ENCODE measurements at regions not wholly inside any gene's neighbourhood (a gene's known extent, or its start where the extent isn't known, plus 50 kb on each side); places are given as distances from the start of the nearest gene placed in this dataset.

DNA sequence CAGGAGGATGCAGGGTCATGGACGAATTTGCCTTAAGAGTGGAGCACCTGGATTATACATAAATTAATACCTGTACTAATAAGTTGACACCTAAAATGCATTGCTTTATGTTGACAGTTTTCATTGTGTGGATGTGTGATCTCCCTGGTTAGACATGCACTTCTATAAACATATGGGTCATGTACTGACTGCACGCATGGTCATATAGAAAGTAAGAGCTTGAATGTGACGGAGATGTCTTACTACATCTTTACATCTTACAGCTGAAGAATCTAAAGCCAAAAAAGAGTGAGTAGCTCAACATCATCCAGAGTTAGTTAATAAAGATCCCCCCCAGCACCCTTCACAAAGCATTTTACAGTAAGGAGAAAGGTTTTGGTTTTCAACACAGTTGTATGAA is 408.4 kb upstream of the JARID2 start (continued):
- TF ChIP-seq, protein P1, sequence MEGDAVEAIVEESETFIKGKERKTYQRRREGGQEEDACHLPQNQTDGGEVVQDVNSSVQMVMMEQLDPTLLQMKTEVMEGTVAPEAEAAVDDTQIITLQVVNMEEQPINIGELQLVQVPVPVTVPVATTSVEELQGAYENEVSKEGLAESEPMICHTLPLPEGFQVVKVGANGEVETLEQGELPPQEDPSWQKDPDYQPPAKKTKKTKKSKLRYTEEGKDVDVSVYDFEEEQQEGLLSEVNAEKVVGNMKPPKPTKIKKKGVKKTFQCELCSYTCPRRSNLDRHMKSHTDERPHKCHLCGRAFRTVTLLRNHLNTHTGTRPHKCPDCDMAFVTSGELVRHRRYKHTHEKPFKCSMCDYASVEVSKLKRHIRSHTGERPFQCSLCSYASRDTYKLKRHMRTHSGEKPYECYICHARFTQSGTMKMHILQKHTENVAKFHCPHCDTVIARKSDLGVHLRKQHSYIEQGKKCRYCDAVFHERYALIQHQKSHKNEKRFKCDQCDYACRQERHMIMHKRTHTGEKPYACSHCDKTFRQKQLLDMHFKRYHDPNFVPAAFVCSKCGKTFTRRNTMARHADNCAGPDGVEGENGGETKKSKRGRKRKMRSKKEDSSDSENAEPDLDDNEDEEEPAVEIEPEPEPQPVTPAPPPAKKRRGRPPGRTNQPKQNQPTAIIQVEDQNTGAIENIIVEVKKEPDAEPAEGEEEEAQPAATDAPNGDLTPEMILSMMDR (conservative IDR thresholded peaks at IDR 0.05; ENCODE audit: low read depth in 2 of 2): no peak
- TF ChIP-seq STAT1 (IDR thresholded peaks at IDR 0.05; ENCODE audit: unreplicated experiment): no peak
- no peak for TF ChIP-seq ZNF114 (CRISPR knock-in tag; IDR thresholded peaks at IDR 0.05)

DNA sequence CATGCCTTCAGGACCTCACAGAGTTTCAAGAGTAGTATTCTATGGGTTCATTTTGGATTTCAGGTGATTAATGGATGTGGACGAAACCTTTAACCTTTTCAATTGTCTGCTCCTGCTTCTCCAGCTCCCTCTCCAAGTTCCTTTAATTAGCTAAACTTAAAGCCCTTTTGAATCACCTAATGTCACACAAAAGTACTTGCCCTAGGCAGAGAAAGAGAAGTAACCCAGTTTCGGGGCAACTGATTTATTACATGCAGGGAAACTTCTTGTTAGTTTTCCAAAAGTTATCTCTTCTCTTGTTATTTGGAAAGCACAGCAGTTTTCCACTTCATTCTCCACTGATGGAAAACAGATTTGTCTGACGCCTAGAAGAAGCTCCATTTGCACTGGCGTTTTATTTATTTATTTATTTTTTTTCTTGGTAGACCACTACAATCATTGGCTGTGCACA is 407.7 kb upstream of the JARID2 start:
- peaks cover 6% of the 10 kb centered on the region; the same call in 2 of the 3 replicates for H3K4me1 Mint-ChIP-seq
- Histone ChIP-seq H3K27ac (ENCODE audit: low read depth) (no peak overlapping the region), H3K9me2 (ENCODE audit: insufficient read depth) (no peaks in the 10 kb centered on the region; the same call in 1 of the 2 replicates), H3K4me3 (no peak overlapping the region), H3K4me1 (ENCODE audit: insufficient read depth) (peaks cover 6% of the 10 kb centered on the region; the same call in 1 of the 2 replicates), H3K4me2 (no peak overlapping the region), H3K79me2 (replicated peaks; ENCODE audit: insufficient read depth) (no peaks in the 10 kb centered on the region), H3F3A (replicated peaks; ENCODE audit: low read depth) (no peaks in the 10 kb centered on the region), H2AFZ (no peak overlapping the region), H3K27me3 (ENCODE audit: insufficient read depth) (no peaks in the 10 kb centered on the region), H3K36me3 (ENCODE audit: insufficient read depth) (no peaks in the 10 kb centered on the region), H4K20me1 (replicated peaks; ENCODE audit: insufficient read depth) (no peaks in the 10 kb centered on the region)
- H3K27me3 Mint-ChIP-seq (ENCODE audit: insufficient read depth, low read depth, poor library complexity): no peaks in the 10 kb centered on the region
- DNase-seq (ENCODE audit: low spot score) (no peak), ATAC-seq (no peak)
- H3K36me3 Mint-ChIP-seq (ENCODE audit: low read depth): 0 out of 3 replicates have a peak, but pooled peaks cover 1% of the 10 kb centered on the region
- H3K9me3 Mint-ChIP-seq: no peaks in the 10 kb centered on the region; the same call in 2 of the 3 replicates
- no peak overlapping the region for H3K4me3 Mint-ChIP-seq
- no peak overlapping the region for H3K27ac Mint-ChIP-seq
- TF ChIP-seq POLR2AphosphoS5 (IDR thresholded peaks at IDR 0.05; ENCODE audit: low read depth): no peak
- TF ChIP-seq, protein P2, sequence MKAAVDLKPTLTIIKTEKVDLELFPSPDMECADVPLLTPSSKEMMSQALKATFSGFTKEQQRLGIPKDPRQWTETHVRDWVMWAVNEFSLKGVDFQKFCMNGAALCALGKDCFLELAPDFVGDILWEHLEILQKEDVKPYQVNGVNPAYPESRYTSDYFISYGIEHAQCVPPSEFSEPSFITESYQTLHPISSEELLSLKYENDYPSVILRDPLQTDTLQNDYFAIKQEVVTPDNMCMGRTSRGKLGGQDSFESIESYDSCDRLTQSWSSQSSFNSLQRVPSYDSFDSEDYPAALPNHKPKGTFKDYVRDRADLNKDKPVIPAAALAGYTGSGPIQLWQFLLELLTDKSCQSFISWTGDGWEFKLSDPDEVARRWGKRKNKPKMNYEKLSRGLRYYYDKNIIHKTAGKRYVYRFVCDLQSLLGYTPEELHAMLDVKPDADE (IDR thresholded peaks at IDR 0.05): no peak
- TF ChIP-seq ZNF331 (CRISPR knock-in tag; IDR thresholded peaks at IDR 0.05; ENCODE audit: low read depth): no peak
- TF ChIP-seq NANOG (IDR thresholded peaks at IDR 0.05; ENCODE audit: borderline replicate concordance): no peak
- TF ChIP-seq, protein P1 (conservative IDR thresholded peaks at IDR 0.05; ENCODE audit: low read depth in 2 of 2): no peak
- TF ChIP-seq EZH2 (IDR thresholded peaks at IDR 0.05; ENCODE audit: low read depth, unreplicated experiment): no peak
- TF ChIP-seq ZNF114 (CRISPR knock-in tag; IDR thresholded peaks at IDR 0.05): no peak
- no peak for TF ChIP-seq STAT1 (IDR thresholded peaks at IDR 0.05; ENCODE audit: unreplicated experiment)
- TF ChIP-seq, protein P3, sequence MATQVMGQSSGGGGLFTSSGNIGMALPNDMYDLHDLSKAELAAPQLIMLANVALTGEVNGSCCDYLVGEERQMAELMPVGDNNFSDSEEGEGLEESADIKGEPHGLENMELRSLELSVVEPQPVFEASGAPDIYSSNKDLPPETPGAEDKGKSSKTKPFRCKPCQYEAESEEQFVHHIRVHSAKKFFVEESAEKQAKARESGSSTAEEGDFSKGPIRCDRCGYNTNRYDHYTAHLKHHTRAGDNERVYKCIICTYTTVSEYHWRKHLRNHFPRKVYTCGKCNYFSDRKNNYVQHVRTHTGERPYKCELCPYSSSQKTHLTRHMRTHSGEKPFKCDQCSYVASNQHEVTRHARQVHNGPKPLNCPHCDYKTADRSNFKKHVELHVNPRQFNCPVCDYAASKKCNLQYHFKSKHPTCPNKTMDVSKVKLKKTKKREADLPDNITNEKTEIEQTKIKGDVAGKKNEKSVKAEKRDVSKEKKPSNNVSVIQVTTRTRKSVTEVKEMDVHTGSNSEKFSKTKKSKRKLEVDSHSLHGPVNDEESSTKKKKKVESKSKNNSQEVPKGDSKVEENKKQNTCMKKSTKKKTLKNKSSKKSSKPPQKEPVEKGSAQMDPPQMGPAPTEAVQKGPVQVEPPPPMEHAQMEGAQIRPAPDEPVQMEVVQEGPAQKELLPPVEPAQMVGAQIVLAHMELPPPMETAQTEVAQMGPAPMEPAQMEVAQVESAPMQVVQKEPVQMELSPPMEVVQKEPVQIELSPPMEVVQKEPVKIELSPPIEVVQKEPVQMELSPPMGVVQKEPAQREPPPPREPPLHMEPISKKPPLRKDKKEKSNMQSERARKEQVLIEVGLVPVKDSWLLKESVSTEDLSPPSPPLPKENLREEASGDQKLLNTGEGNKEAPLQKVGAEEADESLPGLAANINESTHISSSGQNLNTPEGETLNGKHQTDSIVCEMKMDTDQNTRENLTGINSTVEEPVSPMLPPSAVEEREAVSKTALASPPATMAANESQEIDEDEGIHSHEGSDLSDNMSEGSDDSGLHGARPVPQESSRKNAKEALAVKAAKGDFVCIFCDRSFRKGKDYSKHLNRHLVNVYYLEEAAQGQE (IDR thresholded peaks at IDR 0.05; ENCODE audit: unreplicated experiment): no peak
- no peak for TF ChIP-seq EZH2phosphoT487 (IDR thresholded peaks at IDR 0.05; ENCODE audit: unreplicated experiment)
